Activated CD4-positive, alpha-beta memory T cell treated with anti-CD3 and anti-CD28 coated beads, Interleukin-2, amount 10 ng/mL, durations not matched to agents 7 days and 5 days (primary cell): ENCODE measurements at regions not wholly inside any gene's neighbourhood (a gene's known extent, or its start where the extent isn't known, plus 50 kb on each side); places are given as distances from the start of the nearest gene placed in this dataset.

Source experiments
- CTCF ChIA-PET: fragments of 350-600 bp; sonication (Branson Sonifier 250); formaldehyde crosslinking; loops from one replicate; lab custom pipeline; 2021; ENCODE audit warnings: antibody characterized with exemption, inconsistent platforms; lab: Charles Lee
- POLR2A ChIA-PET: fragments of 350-600 bp; sonication (Branson Sonifier 250); formaldehyde crosslinking; loops from one replicate; lab custom pipeline; 2021; ENCODE audit warnings: antibody characterized with exemption; lab: Charles Lee
- DNase-seq: peaks from one replicate; pipeline ENCODE4 v3.0.0-alpha.2; 2020
- H3K27ac Mint-ChIP-seq: one replicate; pipeline ENCODE4 v1.8.0; 2021; ENCODE audit warnings: mild to moderate bottlenecking, mixed read lengths
- H3K27me3 Mint-ChIP-seq: one replicate; pipeline ENCODE4 v1.8.0; 2021; ENCODE audit warnings: mixed read lengths
- H3K36me3 Mint-ChIP-seq: one replicate; pipeline ENCODE4 v1.8.0; 2021; ENCODE audit warnings: low read depth, mixed read lengths
- H3K4me1 Mint-ChIP-seq: one replicate; pipeline ENCODE4 v1.8.0; 2021; ENCODE audit warnings: mixed read lengths
- H3K4me3 Mint-ChIP-seq: one replicate; pipeline ENCODE4 v1.8.0; 2021; ENCODE audit warnings: mild to moderate bottlenecking, mixed read lengths
- H3K9me3 Mint-ChIP-seq: one replicate; pipeline ENCODE4 v1.8.0; 2021; ENCODE audit warnings: mixed read lengths

- no peaks in the 10 kb centered on the region for H3K36me3 Mint-ChIP-seq
- ChIA-PET CTCF (no interaction called here), POLR2A (no interaction called here)
- no peak overlapping the region for H3K4me3 Mint-ChIP-seq
- no peaks in the 10 kb centered on the region for H3K4me1 Mint-ChIP-seq
- H3K27ac Mint-ChIP-seq = no peak overlapping the region
- no peak for DNase-seq
- H3K27me3 Mint-ChIP-seq = no peaks in the 10 kb centered on the region
- H3K9me3 Mint-ChIP-seq = peaks cover 11% of the 10 kb centered on the region
Measured at GRCh38 chr5:125497651-125498050, 751.2 kb upstream of the ZNF608 start.

GRCh38 chr5:125499636-125500332 lies 753.3 kb upstream of the ZNF608 start:
- POLR2A ChIA-PET = no interaction called here
- H3K4me3 Mint-ChIP-seq = no peak overlapping the region
- CTCF ChIA-PET = no interaction called here
- H3K36me3 Mint-ChIP-seq = no peaks in the 10 kb centered on the region
- peaks cover 8% of the 10 kb centered on the region for H3K9me3 Mint-ChIP-seq
- no peak for DNase-seq
- H3K27ac Mint-ChIP-seq = no peak overlapping the region
- no peaks in the 10 kb centered on the region for H3K4me1 Mint-ChIP-seq
- H3K27me3 Mint-ChIP-seq = no peaks in the 10 kb centered on the region

- Mint-ChIP-seq H3K4me3 (no peak overlapping the region), H3K36me3 (no peaks in the 10 kb centered on the region), H3K4me1 (no peaks in the 10 kb centered on the region), H3K27ac (no peak overlapping the region), H3K9me3 (peaks cover 6% of the 10 kb centered on the region), H3K27me3 (no peaks in the 10 kb centered on the region)
- DNase-seq = no peak
- POLR2A ChIA-PET = no interaction called here
- CTCF ChIA-PET = no interaction called here
Measured at GRCh38 chr5:125501396-125501795, 755.0 kb upstream of the ZNF608 start.

- H3K27ac Mint-ChIP-seq = no peak overlapping the region
- no peak overlapping the region for H3K4me3 Mint-ChIP-seq
- no peaks in the 10 kb centered on the region for H3K36me3 Mint-ChIP-seq
- H3K27me3 Mint-ChIP-seq = no peaks in the 10 kb centered on the region
- no peaks in the 10 kb centered on the region for H3K4me1 Mint-ChIP-seq
- CTCF ChIA-PET = no interaction called here
- peaks cover 5% of the 10 kb centered on the region for H3K9me3 Mint-ChIP-seq
- no peak for DNase-seq
- POLR2A ChIA-PET = no interaction called here
Measured at GRCh38 chr5:125503946-125504345, 757.5 kb upstream of the ZNF608 start.

GRCh38 chr5:125505115-125505514 lies 758.7 kb upstream of the ZNF608 start:
- CTCF ChIA-PET = no interaction called here
- POLR2A ChIA-PET = no interaction called here
- H3K27ac Mint-ChIP-seq = no peak overlapping the region
- H3K9me3 Mint-ChIP-seq = peaks cover 5% of the 10 kb centered on the region
- no peak overlapping the region for H3K4me3 Mint-ChIP-seq
- DNase-seq = no peak
- H3K27me3 Mint-ChIP-seq = no peaks in the 10 kb centered on the region
- H3K36me3 Mint-ChIP-seq = no peaks in the 10 kb centered on the region
- H3K4me1 Mint-ChIP-seq = no peaks in the 10 kb centered on the region

- Mint-ChIP-seq H3K27me3 (no peaks in the 10 kb centered on the region), H3K4me3 (no peak overlapping the region), H3K27ac (no peak overlapping the region), H3K9me3 (peaks cover 5% of the 10 kb centered on the region), H3K36me3 (no peaks in the 10 kb centered on the region), H3K4me1 (no peaks in the 10 kb centered on the region)
- no peak for DNase-seq
- ChIA-PET CTCF (no interaction called here), POLR2A (no interaction called here)
Measured at GRCh38 chr5:125506124-125506523, 759.7 kb upstream of the ZNF608 start.

- POLR2A ChIA-PET = no interaction called here
Measured at GRCh38 chr5:125508225-125508624, 761.8 kb upstream of the ZNF608 start.

GRCh38 chr5:125510651-125511050 lies 764.2 kb upstream of the ZNF608 start:
- H3K27me3 Mint-ChIP-seq = no peaks in the 10 kb centered on the region
- CTCF ChIA-PET = no interaction called here
- H3K4me3 Mint-ChIP-seq = no peak overlapping the region
- H3K9me3 Mint-ChIP-seq = peaks cover 4% of the 10 kb centered on the region
- H3K36me3 Mint-ChIP-seq = no peaks in the 10 kb centered on the region
- POLR2A ChIA-PET = no interaction called here
- DNase-seq = no peak
- H3K4me1 Mint-ChIP-seq = no peaks in the 10 kb centered on the region
- H3K27ac Mint-ChIP-seq = no peak overlapping the region

More at GRCh38 chr5:125508225-125508624, 761.8 kb upstream of the ZNF608 start:
- Mint-ChIP-seq H3K4me1 (no peaks in the 10 kb centered on the region), H3K27me3 (no peaks in the 10 kb centered on the region), H3K4me3 (no peak overlapping the region), H3K27ac (no peak overlapping the region), H3K36me3 (no peaks in the 10 kb centered on the region), H3K9me3 (peaks cover 2% of the 10 kb centered on the region)
- CTCF ChIA-PET = no interaction called here
- no peak for DNase-seq

- ChIA-PET POLR2A (no interaction called here), CTCF (no interaction called here)
- no peaks in the 10 kb centered on the region for H3K27me3 Mint-ChIP-seq
- no peaks in the 10 kb centered on the region for H3K4me1 Mint-ChIP-seq
- no peak overlapping the region for H3K27ac Mint-ChIP-seq
- H3K36me3 Mint-ChIP-seq = no peaks in the 10 kb centered on the region
- H3K9me3 Mint-ChIP-seq = peaks cover 2% of the 10 kb centered on the region
- DNase-seq = no peak
- H3K4me3 Mint-ChIP-seq = no peak overlapping the region
Measured at GRCh38 chr5:125517973-125518550, 771.6 kb upstream of the ZNF608 start.

- H3K27me3 Mint-ChIP-seq = no peaks in the 10 kb centered on the region
- H3K4me1 Mint-ChIP-seq = no peaks in the 10 kb centered on the region
- H3K27ac Mint-ChIP-seq = no peak overlapping the region
- H3K36me3 Mint-ChIP-seq = no peaks in the 10 kb centered on the region
- ChIA-PET POLR2A (no interaction called here), CTCF (no interaction called here)
- no peak overlapping the region for H3K4me3 Mint-ChIP-seq
- H3K9me3 Mint-ChIP-seq = peaks cover 3% of the 10 kb centered on the region
- no peak for DNase-seq
Measured at GRCh38 chr5:125521289-125521688, 774.9 kb upstream of the ZNF608 start.

- no peaks in the 10 kb centered on the region for H3K4me1 Mint-ChIP-seq
- no peaks in the 10 kb centered on the region for H3K36me3 Mint-ChIP-seq
- peaks cover 3% of the 10 kb centered on the region for H3K9me3 Mint-ChIP-seq
- H3K27me3 Mint-ChIP-seq = no peaks in the 10 kb centered on the region
- ChIA-PET CTCF (no interaction called here), POLR2A (no interaction called here)
- DNase-seq = no peak
- no peak overlapping the region for H3K27ac Mint-ChIP-seq
- no peak overlapping the region for H3K4me3 Mint-ChIP-seq
Measured at GRCh38 chr5:125525356-125525755, 778.9 kb upstream of the ZNF608 start.

GRCh38 chr5:125526966-125527365 lies 780.5 kb upstream of the ZNF608 start:
- POLR2A ChIA-PET = no interaction called here
- CTCF ChIA-PET = no interaction called here
- Mint-ChIP-seq H3K36me3 (no peaks in the 10 kb centered on the region), H3K4me1 (no peaks in the 10 kb centered on the region), H3K27me3 (no peaks in the 10 kb centered on the region), H3K4me3 (no peak overlapping the region), H3K27ac (no peak overlapping the region), H3K9me3 (peaks cover 3% of the 10 kb centered on the region)
- no peak for DNase-seq

- no peaks in the 10 kb centered on the region for H3K27me3 Mint-ChIP-seq
- H3K9me3 Mint-ChIP-seq = peaks cover 10% of the 10 kb centered on the region
- H3K4me1 Mint-ChIP-seq = no peaks in the 10 kb centered on the region
- DNase-seq = no peak
- H3K36me3 Mint-ChIP-seq = no peaks in the 10 kb centered on the region
- CTCF ChIA-PET = no interaction called here
- POLR2A ChIA-PET = no interaction called here
- no peak overlapping the region for H3K27ac Mint-ChIP-seq
- H3K4me3 Mint-ChIP-seq = no peak overlapping the region
Measured at GRCh38 chr5:125528881-125529280, 782.4 kb upstream of the ZNF608 start.
